IPS DF 6.9 (cell line): ENCODE measurements at regions not wholly inside any gene's neighbourhood (a gene's known extent, or its start where the extent isn't known, plus 50 kb on each side); places are given as distances from the start of the nearest gene placed in this dataset.
"Not testable (repeated sequence)": the region's sequence is repeated elsewhere in the genome, so short reads cannot be mapped to it uniquely, and the experiment has no call there.

Source experiments
- DNase-seq: peaks from one replicate; pipeline ENCODE4 v3.0.0-alpha.2; 2013; ENCODE audit warnings: low read depth, low spot score
- H3K27ac ChIP-seq: one replicate; pipeline ENCODE4 v1.5.1; 2013; ENCODE audit warnings: low read length, control low read depth
- H3K27me3 ChIP-seq: 2 replicates; pipeline ENCODE4 v1.6.1; 2013; ENCODE audit warnings: mild to moderate bottlenecking, low read length; ENCODE audit not compliant: control insufficient read depth, insufficient read depth
- H3K36me3 ChIP-seq: 2 replicates; pipeline ENCODE4 v1.6.1; 2013; ENCODE audit warnings: low read length; ENCODE audit not compliant: control insufficient read depth, insufficient read depth
- H3K4me1 ChIP-seq: 2 replicates; pipeline ENCODE4 v1.6.1; 2013; ENCODE audit warnings: low read length; ENCODE audit not compliant: control insufficient read depth, insufficient read depth
- H3K4me3 ChIP-seq: 2 replicates; pipeline ENCODE4 v1.5.1; 2013; ENCODE audit warnings: mild to moderate bottlenecking, low read length
- H3K9me3 ChIP-seq: 2 replicates; pipeline ENCODE4 v1.6.1; 2013; ENCODE audit warnings: low read length, inconsistent platforms; ENCODE audit not compliant: control insufficient read depth, insufficient read depth
- WGBS: extraction: QIAGEN DNeasy Blood & Tissue Kit; methylation state at CpG from one replicate; pipeline ENCODE4 v1.1.7; 2013; ENCODE audit warnings: mixed read lengths, missing lambda C conversion rate; ENCODE audit not compliant: insufficient read length, insufficient coverage; 5-methylcytosine and 5-hydroxymethylcytosine counted together

- no CpG with 5 or more reads among the region's 2 CpGs for WGBS
- no peak overlapping the region for H3K4me3 ChIP-seq
- DNase-seq, result no peak
- no peaks in the 10 kb centered on the region for H3K4me1 ChIP-seq
- no peak overlapping the region for H3K27ac ChIP-seq
- no peaks in the 10 kb centered on the region for H3K36me3 ChIP-seq
- H3K9me3 ChIP-seq, result no peaks in the 10 kb centered on the region
- H3K27me3 ChIP-seq, result no peaks in the 10 kb centered on the region
Observed at GRCh38 chrX:73916931-73917667, 64.6 kb upstream of the XIST start.

- H3K4me3 ChIP-seq, result no peak overlapping the region
- no peaks in the 10 kb centered on the region for H3K27me3 ChIP-seq
- H3K36me3 ChIP-seq, result no peaks in the 10 kb centered on the region
- no peak overlapping the region for H3K27ac ChIP-seq
- no peak for DNase-seq
- H3K4me1 ChIP-seq, result no peaks in the 10 kb centered on the region
- no peaks in the 10 kb centered on the region for H3K9me3 ChIP-seq
Observed at GRCh38 chrX:73916489-73916888, 64.0 kb upstream of the XIST start.

- not testable (repeated sequence) for H3K27ac ChIP-seq, DNase-seq, H3K4me1 ChIP-seq, H3K9me3 ChIP-seq, H3K36me3 ChIP-seq, H3K4me3 ChIP-seq, H3K27me3 ChIP-seq
Observed at GRCh38 chrX:73914792-73915191, 62.3 kb upstream of the XIST start.

GRCh38 chrX:73913580-73913979 lies 61.1 kb upstream of the XIST start:
- no peak for DNase-seq
- Histone ChIP-seq H3K27ac (no peak overlapping the region), H3K36me3 (no peaks in the 10 kb centered on the region), H3K27me3 (no peaks in the 10 kb centered on the region), H3K9me3 (no peaks in the 10 kb centered on the region), H3K4me3 (no peak overlapping the region), H3K4me1 (no peaks in the 10 kb centered on the region)
- WGBS, result no CpG with 5 or more reads among the region's 5 CpGs

GRCh38 chrX:73911946-73912345 lies 59.4 kb upstream of the XIST start:
- no CpG with 5 or more reads among the region's 5 CpGs for WGBS
- not testable (repeated sequence) for H3K27me3 ChIP-seq, H3K36me3 ChIP-seq, H3K4me1 ChIP-seq, H3K4me3 ChIP-seq, DNase-seq, H3K27ac ChIP-seq, H3K9me3 ChIP-seq

GRCh38 chrX:73905749-73906374 lies 53.3 kb upstream of the XIST start:
- no CpG with 5 or more reads among the region's 2 CpGs for WGBS
- not testable (repeated sequence) for H3K4me3 ChIP-seq, DNase-seq

GRCh38 chrX:73903941-73904340 lies 51.4 kb upstream of the XIST start:
- Histone ChIP-seq H3K27me3 (no peaks in the 10 kb centered on the region), H3K27ac (no peak overlapping the region), H3K36me3 (no peaks in the 10 kb centered on the region), H3K9me3 (no peaks in the 10 kb centered on the region), H3K4me3 (no peak overlapping the region), H3K4me1 (no peaks in the 10 kb centered on the region)
- no peak for DNase-seq
- no CpG with 5 or more reads among the region's 3 CpGs for WGBS

More at GRCh38 chrX:73905749-73906374, 53.3 kb upstream of the XIST start:
- H3K27me3 ChIP-seq, H3K4me1 ChIP-seq, H3K27ac ChIP-seq, H3K9me3 ChIP-seq, H3K36me3 ChIP-seq: not testable (repeated sequence)
